Tibial artery (tissue), 4 donors: ENCODE measurements at regions not wholly inside any gene's neighbourhood (a gene's known extent, or its start where the extent isn't known, plus 50 kb on each side); places are given as distances from the start of the nearest gene placed in this dataset.

Source experiments
- DNase-seq, 2 donors: peaks; one replicate each; pipeline ENCODE4 v3.0.0-alpha.2; 2019
- H3K27ac ChIP-seq, 2 donors: fragments of 200-600 bp; sonication (generic) in 1 of 2; 1 replicate in 1 of 2; 2 replicates in 1 of 2; pipeline ENCODE4 v1.5.1; 2018 to 2019; ENCODE audit warnings: mild to moderate bottlenecking in 1 of 2
- H3K27me3 ChIP-seq, 2 donors: fragments of 200-600 bp; sonication (generic) in 1 of 2; one replicate each; pipeline versions ENCODE4 v1.5.1 to v1.6.0; 2016 to 2019
- H3K36me3 ChIP-seq, 3 donors: fragments of 200-600 bp; sonication (generic) in 2 of 3; one replicate each; pipeline ENCODE4 v1.5.1; 2016 to 2019; ENCODE audit warnings: mild to moderate bottlenecking in 2 of 3
- H3K4me1 ChIP-seq, 4 donors: fragments of 200-600 bp; sonication (generic) in 2 of 4; 1 replicate in 3 of 4; 2 replicates in 1 of 4; pipeline ENCODE4 v1.5.1; 2016 to 2019
- H3K4me3 ChIP-seq, 2 donors: fragments of 200-600 bp; sonication (generic) in 1 of 2; 1 replicate in 1 of 2; 2 replicates in 1 of 2; pipeline ENCODE4 v1.5.1; 2018 to 2019; ENCODE audit warnings: mild to moderate bottlenecking in 2 of 2
- H3K9me3 ChIP-seq, 3 donors: fragments of 200-600 bp; sonication (generic) in 1 of 3; one replicate each; pipeline ENCODE4 v1.5.1; 2016 to 2019
- intact Hi-C: fragments of 100-400 bp; cut with DNase I; formaldehyde crosslinking; loops from one replicate; pipeline ENCODE4 v1.15.0; 2023; ENCODE audit warnings: low total_unique reads
- TF ChIP-seq, protein P1 (sequence below), 2 experiments: fragments of 200-600 bp in 1 of 2; fragments of 450-650 bp in 1 of 2; IDR thresholded peaks; one replicate each; pipeline ENCODE4 v1.5.1; 2017 to 2019; ENCODE audit warnings: antibody characterized with exemption in 2 of 2, mild to moderate bottlenecking in 1 of 2, moderate library complexity in 1 of 2

DNA sequence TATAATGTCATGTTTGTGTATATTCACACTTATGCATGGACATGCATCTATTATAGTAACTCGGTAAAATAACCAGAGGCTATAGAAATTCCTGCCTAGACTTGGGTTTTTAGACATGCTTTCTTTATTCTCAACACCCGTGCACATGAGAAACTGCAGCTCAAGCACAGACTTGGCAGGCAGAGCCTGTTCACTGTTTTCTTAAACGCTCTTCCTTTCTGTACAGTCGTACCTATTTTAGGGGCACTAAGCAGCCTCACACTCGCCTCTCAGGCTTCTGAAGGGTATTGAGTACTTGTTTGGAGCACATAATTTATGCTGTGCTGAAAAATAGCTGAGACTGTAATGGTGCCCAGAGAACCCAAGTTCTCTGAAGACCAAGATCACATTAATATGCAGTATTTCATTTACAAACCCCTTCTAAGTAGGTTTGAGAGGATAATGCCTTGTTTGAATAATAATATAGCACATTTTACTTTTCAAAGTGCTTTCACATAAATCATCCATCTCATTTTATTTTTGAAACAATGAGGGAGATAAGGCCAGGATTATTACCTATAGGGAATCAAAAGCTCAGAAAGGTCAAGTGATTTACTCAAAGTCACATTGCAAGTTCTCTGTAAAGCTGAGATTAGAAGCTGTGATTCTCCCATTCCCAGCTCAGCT, 429.9 kb downstream of the SPRY2 start:
- Histone ChIP-seq H3K27ac (no peak overlapping the region), H3K36me3 (no peaks in the 10 kb centered on the region), H3K9me3 (no peaks in the 10 kb centered on the region), H3K4me1 (no peaks in the 10 kb centered on the region), H3K4me3 (no peak overlapping the region), H3K27me3 (no peaks in the 10 kb centered on the region)
- intact Hi-C loops: no loop called here
- TF ChIP-seq, protein P1, sequence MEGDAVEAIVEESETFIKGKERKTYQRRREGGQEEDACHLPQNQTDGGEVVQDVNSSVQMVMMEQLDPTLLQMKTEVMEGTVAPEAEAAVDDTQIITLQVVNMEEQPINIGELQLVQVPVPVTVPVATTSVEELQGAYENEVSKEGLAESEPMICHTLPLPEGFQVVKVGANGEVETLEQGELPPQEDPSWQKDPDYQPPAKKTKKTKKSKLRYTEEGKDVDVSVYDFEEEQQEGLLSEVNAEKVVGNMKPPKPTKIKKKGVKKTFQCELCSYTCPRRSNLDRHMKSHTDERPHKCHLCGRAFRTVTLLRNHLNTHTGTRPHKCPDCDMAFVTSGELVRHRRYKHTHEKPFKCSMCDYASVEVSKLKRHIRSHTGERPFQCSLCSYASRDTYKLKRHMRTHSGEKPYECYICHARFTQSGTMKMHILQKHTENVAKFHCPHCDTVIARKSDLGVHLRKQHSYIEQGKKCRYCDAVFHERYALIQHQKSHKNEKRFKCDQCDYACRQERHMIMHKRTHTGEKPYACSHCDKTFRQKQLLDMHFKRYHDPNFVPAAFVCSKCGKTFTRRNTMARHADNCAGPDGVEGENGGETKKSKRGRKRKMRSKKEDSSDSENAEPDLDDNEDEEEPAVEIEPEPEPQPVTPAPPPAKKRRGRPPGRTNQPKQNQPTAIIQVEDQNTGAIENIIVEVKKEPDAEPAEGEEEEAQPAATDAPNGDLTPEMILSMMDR (IDR thresholded peaks at IDR 0.05): no peak
- no peak for DNase-seq

DNA sequence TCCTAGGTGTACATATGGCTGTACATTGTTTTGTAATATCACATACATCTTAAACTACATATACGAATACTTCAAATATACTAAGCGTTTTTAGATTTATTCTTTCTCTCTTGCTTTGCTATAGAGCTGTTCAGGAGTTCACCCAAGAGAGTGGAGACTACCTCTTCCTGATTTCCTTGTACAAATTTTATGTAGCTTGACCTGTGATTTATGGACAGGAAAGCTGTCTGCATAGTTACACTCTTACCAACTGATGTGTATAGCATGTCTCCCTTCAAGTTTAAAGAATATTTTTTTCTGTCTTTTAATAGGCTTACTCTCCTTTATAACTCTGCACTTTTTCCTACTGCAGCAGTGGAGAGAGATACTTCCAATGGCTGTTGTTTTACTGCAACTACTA, 428.7 kb downstream of the NDFIP2 start:
- Histone ChIP-seq H3K4me3 (no peak overlapping the region), H3K4me1 (no peaks in the 10 kb centered on the region), H3K36me3 (no peaks in the 10 kb centered on the region), H3K27ac (no peak overlapping the region), H3K9me3 (no peaks in the 10 kb centered on the region), H3K27me3 (no peaks in the 10 kb centered on the region)
- intact Hi-C loops: no loop called here
- TF ChIP-seq, protein P1 (IDR thresholded peaks at IDR 0.05): no peak
- no peak for DNase-seq

DNA sequence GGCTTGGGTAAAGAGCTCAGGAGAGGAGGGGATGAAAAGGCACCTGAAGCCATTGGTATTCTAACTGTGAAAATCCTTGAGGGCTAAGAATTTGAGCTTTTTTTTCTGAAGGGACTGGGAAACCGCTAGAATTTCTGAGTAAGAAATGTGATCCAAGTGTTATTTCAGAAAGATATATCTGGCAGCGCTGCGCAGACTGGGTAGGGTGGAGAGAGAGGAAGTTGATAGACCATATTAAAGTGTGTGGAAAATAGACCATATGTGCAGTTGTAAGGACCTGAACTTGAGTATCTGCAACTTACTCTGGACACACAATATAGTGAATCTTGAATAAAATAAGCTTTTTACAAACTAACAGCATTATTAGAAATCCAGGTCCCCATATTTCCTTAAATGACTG, 427.4 kb downstream of the NDFIP2 start:
- TF ChIP-seq, protein P1 (IDR thresholded peaks at IDR 0.05): no peak
- intact Hi-C loops: no loop called here
- no peak overlapping the region for H3K4me3 ChIP-seq
- DNase-seq: no peak
- H3K9me3 ChIP-seq: no peaks in the 10 kb centered on the region
- no peak overlapping the region for H3K27ac ChIP-seq
- no peaks in the 10 kb centered on the region for H3K36me3 ChIP-seq
- no peaks in the 10 kb centered on the region for H3K27me3 ChIP-seq
- no peaks in the 10 kb centered on the region for H3K4me1 ChIP-seq

DNA sequence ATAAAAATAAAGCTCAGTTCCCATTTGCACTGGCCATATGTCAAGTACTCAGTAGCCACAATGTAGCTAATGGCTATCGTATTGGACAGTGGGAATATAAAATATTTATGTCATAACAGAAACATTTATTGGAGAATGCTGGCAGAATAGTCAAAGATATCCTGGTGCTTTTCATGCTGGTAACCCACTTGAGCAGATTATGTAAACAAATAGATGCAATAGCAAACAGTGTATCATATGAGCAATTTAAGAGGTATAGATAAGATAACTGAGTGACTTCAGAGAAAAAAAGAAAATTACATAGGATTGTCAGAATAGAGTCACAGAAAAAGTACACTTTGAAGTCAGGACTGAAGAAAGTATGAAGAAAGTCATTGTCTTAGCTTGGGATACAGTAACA, 426.6 kb downstream of the NDFIP2 start:
- TF ChIP-seq, protein P1 (IDR thresholded peaks at IDR 0.05): no peak
- no peak overlapping the region for H3K27ac ChIP-seq
- no peaks in the 10 kb centered on the region for H3K36me3 ChIP-seq
- H3K9me3 ChIP-seq: no peaks in the 10 kb centered on the region
- no peak overlapping the region for H3K4me3 ChIP-seq
- DNase-seq: no peak
- H3K27me3 ChIP-seq: no peaks in the 10 kb centered on the region
- intact Hi-C loops: no loop called here
- no peaks in the 10 kb centered on the region for H3K4me1 ChIP-seq

DNA sequence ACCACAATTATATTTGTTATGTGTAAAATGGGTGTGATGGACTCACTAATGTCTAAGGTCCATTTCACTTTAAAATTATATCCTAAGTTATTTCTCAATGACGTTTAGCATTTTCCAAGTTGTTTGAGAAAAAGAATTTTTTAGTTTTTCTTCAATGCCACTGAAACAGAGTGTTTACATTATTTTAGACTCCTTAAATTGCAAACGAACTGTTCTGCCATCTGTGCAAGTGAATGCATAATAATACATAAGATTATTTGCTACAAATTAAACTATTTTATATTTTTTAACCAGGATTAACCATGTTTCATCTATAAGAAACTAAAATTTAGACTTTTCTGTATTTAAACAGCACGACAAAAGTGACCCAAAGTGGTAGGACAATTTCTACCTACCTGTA, 425.4 kb downstream of the NDFIP2 start:
- Histone ChIP-seq H3K27me3 (no peaks in the 10 kb centered on the region), H3K4me1 (no peaks in the 10 kb centered on the region), H3K27ac (no peak overlapping the region), H3K4me3 (no peak overlapping the region), H3K36me3 (no peaks in the 10 kb centered on the region), H3K9me3 (no peaks in the 10 kb centered on the region)
- intact Hi-C loops: no loop called here
- TF ChIP-seq, protein P1 (IDR thresholded peaks at IDR 0.05): no peak
- DNase-seq: no peak

DNA sequence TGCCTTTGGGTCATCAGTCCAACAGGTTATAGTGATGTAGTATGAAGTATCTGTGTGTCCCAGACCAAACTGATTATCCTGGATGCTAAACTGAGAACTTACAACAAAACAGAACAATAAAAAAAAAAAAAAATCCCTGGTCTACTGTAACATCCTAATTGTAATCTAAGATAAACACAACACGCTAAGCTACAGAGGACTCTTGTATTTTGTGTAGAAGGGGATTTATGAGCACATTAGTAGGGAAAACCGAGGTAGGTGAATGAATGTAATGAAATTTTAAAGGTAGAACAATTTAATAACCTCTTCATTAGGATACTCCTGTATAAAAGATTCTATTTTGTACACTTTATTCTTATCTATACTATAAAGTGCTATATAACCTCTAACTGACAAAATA, 424.1 kb downstream of the NDFIP2 start:
- Histone ChIP-seq H3K27me3 (no peaks in the 10 kb centered on the region), H3K4me3 (no peak overlapping the region), H3K36me3 (no peaks in the 10 kb centered on the region), H3K9me3 (no peaks in the 10 kb centered on the region), H3K4me1 (no peaks in the 10 kb centered on the region), H3K27ac (no peak overlapping the region)
- TF ChIP-seq, protein P1 (IDR thresholded peaks at IDR 0.05): no peak
- intact Hi-C loops: no loop called here
- no peak for DNase-seq
